Fibroblast of lung (primary cell): ENCODE measurements at regions not wholly inside any gene's neighbourhood (a gene's known extent, or its start where the extent isn't known, plus 50 kb on each side); places are given as distances from the start of the nearest gene placed in this dataset.

Experiments
- DNase-seq, 2 donors: peaks; one replicate each; pipeline versions ENCODE4 v3.0.0 to v3.0.0-alpha.2; 2010; ENCODE audit warnings: low read depth in 2 of 2
- H2AFZ ChIP-seq: 2 replicates; pipeline ENCODE4 v1.5.1; 2012; ENCODE audit warnings: low read length, control low read depth, inconsistent platforms
- H3K27ac ChIP-seq: 2 replicates; pipeline ENCODE4 v1.5.1; 2011; ENCODE audit warnings: low read length, control low read depth; ENCODE audit not compliant: insufficient read depth
- H3K27me3 ChIP-seq: 2 replicates; pipeline ENCODE4 v1.5.1; 2011; ENCODE audit warnings: mild to moderate bottlenecking, low read length; ENCODE audit not compliant: control insufficient read depth, insufficient read depth
- H3K36me3 ChIP-seq: 2 replicates; pipeline ENCODE4 v1.5.1; 2011; ENCODE audit warnings: low read length; ENCODE audit not compliant: control insufficient read depth, insufficient read depth
- H3K4me1 ChIP-seq: 2 replicates; pipeline ENCODE4 v1.5.1; 2011; ENCODE audit warnings: low read length; ENCODE audit not compliant: control insufficient read depth, insufficient read depth; ENCODE audit errors: extremely low read depth
- H3K4me2 ChIP-seq: 2 replicates; pipeline ENCODE4 v1.5.1; 2011; ENCODE audit warnings: low read length, control low read depth; ENCODE audit not compliant: insufficient read depth; ENCODE audit errors: extremely low read depth
- H3K4me3 ChIP-seq, 4 experiments: fragments of 200-600 bp in 1 of 4; sonication (generic) in 1 of 4; replicated peaks in 1 of 4; 2 replicates each; pipeline ENCODE4 v1.5.1; 2011 to 2016; ENCODE audit warnings: low read length in 4 of 4, low read depth in 3 of 4, mild to moderate bottlenecking in 3 of 4, control low read depth in 2 of 4, inconsistent platforms in 1 of 4, mixed read lengths in 1 of 4; ENCODE audit not compliant: insufficient read depth in 1 of 4; ENCODE audit errors: control extremely low read depth in 1 of 4
- H3K79me2 ChIP-seq: 2 replicates; pipeline ENCODE4 v1.5.1; 2012; ENCODE audit warnings: mild to moderate bottlenecking, low read length, inconsistent platforms; ENCODE audit not compliant: control insufficient read depth, insufficient read depth
- H3K9ac ChIP-seq: 2 replicates; pipeline ENCODE4 v1.5.1; 2011; ENCODE audit warnings: mild to moderate bottlenecking, low read length, control low read depth; ENCODE audit not compliant: insufficient read depth
- H3K9me3 ChIP-seq: 2 replicates; pipeline ENCODE4 v1.5.1; 2012; ENCODE audit warnings: low read depth, low read length; ENCODE audit not compliant: control insufficient read depth, insufficient read depth
- H4K20me1 ChIP-seq: 2 replicates; pipeline ENCODE4 v1.5.1; 2011; ENCODE audit warnings: low read length; ENCODE audit not compliant: control insufficient read depth, insufficient read depth; ENCODE audit errors: extremely low read depth
- EZH2 ChIP-seq: IDR thresholded peaks from 2 replicates; pipeline ENCODE4 v1.5.1; 2012; ENCODE audit warnings: low read length, control low read depth, mild to moderate bottlenecking; ENCODE audit errors: missing control alignments
- TF ChIP-seq, protein P1 (sequence below), 2 donors: IDR thresholded peaks in 1 of 2; conservative IDR thresholded peaks in 1 of 2; 1 replicate in 1 of 2; 2 replicates in 1 of 2; pipeline ENCODE4 v1.5.1; 2011 to 2012; ENCODE audit warnings: low read length in 2 of 2, control low read depth in 1 of 2, inconsistent platforms in 1 of 2, low read depth in 1 of 2, mild to moderate bottlenecking in 1 of 2

DNA sequence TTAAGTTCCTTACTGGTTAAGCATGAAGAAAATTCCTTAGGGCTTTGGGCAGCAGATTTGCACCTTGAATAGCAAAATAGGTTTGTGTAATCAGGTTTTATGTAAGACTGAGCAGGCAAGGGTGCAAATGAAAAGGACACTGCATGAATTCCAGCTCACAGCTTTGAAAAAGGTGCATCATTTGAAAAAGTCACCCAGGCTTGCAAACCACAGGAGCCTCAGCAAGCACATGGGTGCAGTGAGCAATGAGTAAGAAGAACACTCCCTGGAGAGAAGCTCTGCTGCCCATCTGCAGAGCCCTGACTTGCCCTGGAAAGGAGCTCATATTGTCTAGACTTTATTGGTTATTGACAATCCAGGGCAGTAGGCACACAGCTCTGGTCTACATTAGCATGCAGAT, 165.6 kb upstream of the KCNJ16 start:
- Histone ChIP-seq H3K4me3 (no peak overlapping the region), H3K4me1 (peaks cover 2% of the 10 kb centered on the region), H3K9me3 (no peaks in the 10 kb centered on the region), H3K27me3 (no peaks in the 10 kb centered on the region), H3K9ac (no peak overlapping the region), H3K79me2 (no peaks in the 10 kb centered on the region), H4K20me1 (no peaks in the 10 kb centered on the region), H2AFZ (no peak overlapping the region), H3K27ac (no peak overlapping the region), H3K4me2 (no peak overlapping the region), H3K36me3 (no peaks in the 10 kb centered on the region)
- TF ChIP-seq EZH2 = no peak
- TF ChIP-seq, protein P1, sequence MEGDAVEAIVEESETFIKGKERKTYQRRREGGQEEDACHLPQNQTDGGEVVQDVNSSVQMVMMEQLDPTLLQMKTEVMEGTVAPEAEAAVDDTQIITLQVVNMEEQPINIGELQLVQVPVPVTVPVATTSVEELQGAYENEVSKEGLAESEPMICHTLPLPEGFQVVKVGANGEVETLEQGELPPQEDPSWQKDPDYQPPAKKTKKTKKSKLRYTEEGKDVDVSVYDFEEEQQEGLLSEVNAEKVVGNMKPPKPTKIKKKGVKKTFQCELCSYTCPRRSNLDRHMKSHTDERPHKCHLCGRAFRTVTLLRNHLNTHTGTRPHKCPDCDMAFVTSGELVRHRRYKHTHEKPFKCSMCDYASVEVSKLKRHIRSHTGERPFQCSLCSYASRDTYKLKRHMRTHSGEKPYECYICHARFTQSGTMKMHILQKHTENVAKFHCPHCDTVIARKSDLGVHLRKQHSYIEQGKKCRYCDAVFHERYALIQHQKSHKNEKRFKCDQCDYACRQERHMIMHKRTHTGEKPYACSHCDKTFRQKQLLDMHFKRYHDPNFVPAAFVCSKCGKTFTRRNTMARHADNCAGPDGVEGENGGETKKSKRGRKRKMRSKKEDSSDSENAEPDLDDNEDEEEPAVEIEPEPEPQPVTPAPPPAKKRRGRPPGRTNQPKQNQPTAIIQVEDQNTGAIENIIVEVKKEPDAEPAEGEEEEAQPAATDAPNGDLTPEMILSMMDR (conservative IDR thresholded peaks at IDR 0.05 in 1 of 2, IDR thresholded peaks at IDR 0.05 in 1 of 2; ENCODE audit: low read depth in 1 of 2, low read length in 2 of 2) = no peak
- DNase-seq = peak in 1 of 2 donors; percentile 8

GRCh38 chr17:69912805-69913204, 162.2 kb upstream of the KCNJ16 start:
- DNase-seq = no peak
- TF ChIP-seq, protein P1 (conservative IDR thresholded peaks at IDR 0.05 in 1 of 2, IDR thresholded peaks at IDR 0.05 in 1 of 2; ENCODE audit: low read depth in 1 of 2, low read length in 2 of 2) = no peak
- TF ChIP-seq EZH2 = no peak
- Histone ChIP-seq H3K27ac (peak overlapping the region; percentile 16), H3K4me1 (peaks cover 2% of the 10 kb centered on the region), H3K4me3 (peak overlapping the region; percentile 9 to 30 (median 26)), H4K20me1 (no peaks in the 10 kb centered on the region), H3K79me2 (no peaks in the 10 kb centered on the region), H3K4me2 (peak overlapping the region; percentile 84), H3K9me3 (no peaks in the 10 kb centered on the region), H3K36me3 (no peaks in the 10 kb centered on the region), H2AFZ (peak overlapping the region; percentile 91), H3K9ac (no peak overlapping the region), H3K27me3 (no peaks in the 10 kb centered on the region)

DNA sequence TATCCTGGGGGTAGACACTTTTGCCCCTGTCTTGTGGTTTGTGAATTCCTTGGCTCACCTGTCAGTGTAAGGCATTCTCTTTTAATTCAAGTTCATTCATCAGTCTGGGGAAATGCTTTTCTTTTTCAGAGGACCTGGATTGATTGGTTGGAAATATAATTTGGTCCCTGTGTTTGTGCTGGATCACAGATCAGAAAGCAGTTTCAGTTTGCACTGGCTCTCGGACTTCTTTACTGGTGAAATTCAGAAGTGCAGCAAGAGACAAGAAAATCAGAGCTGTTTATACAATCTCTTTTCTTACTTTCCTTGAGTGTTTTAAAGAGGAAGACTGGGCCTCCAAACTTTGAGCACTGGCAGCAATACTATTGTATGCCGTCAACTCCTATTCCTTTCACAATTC, 161.8 kb upstream of the KCNJ16 start:
- DNase-seq = peak; percentile 8 to 45
- no peaks in the 10 kb centered on the region for H3K79me2 ChIP-seq
- H3K27me3 ChIP-seq = no peaks in the 10 kb centered on the region
- H2AFZ ChIP-seq = peak overlapping the region; percentile 91
- peak overlapping the region; percentile 16 for H3K27ac ChIP-seq
- H3K9ac ChIP-seq = no peak overlapping the region
- peak overlapping the region; percentile 9 to 30 (median 26) for H3K4me3 ChIP-seq
- H3K4me2 ChIP-seq = peak overlapping the region; percentile 84
- peaks cover 2% of the 10 kb centered on the region for H3K4me1 ChIP-seq
- no peaks in the 10 kb centered on the region for H4K20me1 ChIP-seq
- no peak for TF ChIP-seq EZH2
- TF ChIP-seq, protein P1 (conservative IDR thresholded peaks at IDR 0.05 in 1 of 2, IDR thresholded peaks at IDR 0.05 in 1 of 2; ENCODE audit: low read depth in 1 of 2, low read length in 2 of 2) = peak; percentile 10 to 20
- no peaks in the 10 kb centered on the region for H3K36me3 ChIP-seq
- no peaks in the 10 kb centered on the region for H3K9me3 ChIP-seq
